Keratinocyte (primary cell): ENCODE measurements at regions not wholly inside any gene's neighbourhood (a gene's known extent, or its start where the extent isn't known, plus 50 kb on each side); places are given as distances from the start of the nearest gene placed in this dataset.
"Not testable (repeated sequence)": the region's sequence is repeated elsewhere in the genome, so short reads cannot be mapped to it uniquely, and the experiment has no call there.

Experiments
- DNase-seq: peaks from one replicate; pipeline ENCODE4 v3.0.0-alpha.2; 2011; ENCODE audit warnings: low read depth, missing footprints, low spot score
- FAIRE-seq: peaks from 2 replicates; lab custom pipeline; 2011; peaks lifted over from hg19 to GRCh38; lab: Jason Lieb, UNC
- H2AFZ ChIP-seq: 2 replicates; pipeline ENCODE4 v1.6.0; 2012; ENCODE audit warnings: low read length, control low read depth, inconsistent platforms; ENCODE audit not compliant: control insufficient read depth
- H3K27ac ChIP-seq: 2 replicates; pipeline ENCODE4 v1.5.1; 2011; ENCODE audit warnings: low read length; ENCODE audit not compliant: control insufficient read depth, insufficient read depth
- H3K27me3 ChIP-seq: 3 replicates; pipeline ENCODE4 v1.6.0; 2011; ENCODE audit warnings: low read length; ENCODE audit not compliant: control insufficient read depth, insufficient read depth; ENCODE audit errors: extremely low read depth
- H3K36me3 ChIP-seq, 2 experiments: 2 replicates in 1 of 2; 3 replicates in 1 of 2; pipeline ENCODE4 v1.5.1; 2011; ENCODE audit warnings: low read length in 2 of 2, mild to moderate bottlenecking in 1 of 2; ENCODE audit not compliant: control insufficient read depth in 2 of 2, insufficient read depth in 2 of 2; ENCODE audit errors: extremely low read depth in 1 of 2
- H3K4me1 ChIP-seq: 3 replicates; pipeline ENCODE4 v1.5.1; 2011; ENCODE audit warnings: low read length; ENCODE audit not compliant: control insufficient read depth, insufficient read depth; ENCODE audit errors: extremely low read depth
- H3K4me2 ChIP-seq: 3 replicates; pipeline ENCODE4 v1.6.0; 2011; ENCODE audit warnings: low read depth, low read length; ENCODE audit not compliant: control insufficient read depth, insufficient read depth; ENCODE audit errors: extremely low read depth
- H3K4me3 ChIP-seq, 3 experiments: fragments of 200-600 bp in 1 of 3; sonication (generic) in 1 of 3; 2 replicates in 2 of 3; 3 replicates in 1 of 3; pipeline ENCODE4 v1.5.1; 2011 to 2016; ENCODE audit warnings: low read length in 3 of 3, mild to moderate bottlenecking in 3 of 3, control low read depth in 2 of 3, inconsistent platforms in 1 of 3, low read depth in 1 of 3, mixed read lengths in 1 of 3, mixed run types in 1 of 3, moderate library complexity in 1 of 3; ENCODE audit not compliant: control insufficient read depth in 2 of 3, insufficient read depth in 2 of 3; ENCODE audit errors: extremely low read depth in 1 of 3
- H3K79me2 ChIP-seq: 2 replicates; pipeline ENCODE4 v1.6.0; 2012; ENCODE audit warnings: low read length; ENCODE audit not compliant: control insufficient read depth, insufficient read depth
- H3K9ac ChIP-seq: 3 replicates; pipeline ENCODE4 v1.6.0; 2011; ENCODE audit warnings: low read length; ENCODE audit not compliant: control insufficient read depth, insufficient read depth; ENCODE audit errors: extremely low read depth
- H3K9me1 ChIP-seq: 3 replicates; pipeline ENCODE4 v1.6.0; 2011; ENCODE audit warnings: low read length; ENCODE audit not compliant: control insufficient read depth, insufficient read depth; ENCODE audit errors: extremely low read depth
- H3K9me3 ChIP-seq: 2 replicates; pipeline ENCODE4 v1.5.1; 2012; ENCODE audit warnings: low read depth, low read length; ENCODE audit not compliant: control insufficient read depth
- H4K20me1 ChIP-seq: 3 replicates; pipeline ENCODE4 v1.6.0; 2011; ENCODE audit warnings: low read length; ENCODE audit not compliant: control insufficient read depth, insufficient read depth; ENCODE audit errors: extremely low read depth
- EZH2 ChIP-seq: IDR thresholded peaks from one replicate; pipeline ENCODE4 v1.6.1; 2012; ENCODE audit warnings: inconsistent platforms, mild to moderate bottlenecking, low read length, moderate library complexity
- dilution Hi-C: fragments of 300-500 bp; cut with MboI; formaldehyde crosslinking; loops from one replicate; pipeline ENCODE4 v1.7.0; 2020; ENCODE audit warnings: low sequenced_read_pairs; ENCODE audit not compliant: extremely low pct_ligation_motif_present
- TF ChIP-seq, protein P1 (sequence below), 3 experiments: IDR thresholded peaks in 1 of 3; conservative IDR thresholded peaks in 1 of 3; optimal IDR thresholded peaks in 1 of 3; 2 replicates in 2 of 3; 3 replicates in 1 of 3; pipeline versions ENCODE3 to v1.5.1; 2011; ENCODE audit warnings: low read length in 3 of 3, mild to moderate bottlenecking in 3 of 3, moderate library complexity in 2 of 3, control low read depth in 1 of 3, inconsistent platforms in 1 of 3; ENCODE audit not compliant: insufficient read depth in 2 of 3; ENCODE audit errors: extremely low read depth in 1 of 3

DNA sequence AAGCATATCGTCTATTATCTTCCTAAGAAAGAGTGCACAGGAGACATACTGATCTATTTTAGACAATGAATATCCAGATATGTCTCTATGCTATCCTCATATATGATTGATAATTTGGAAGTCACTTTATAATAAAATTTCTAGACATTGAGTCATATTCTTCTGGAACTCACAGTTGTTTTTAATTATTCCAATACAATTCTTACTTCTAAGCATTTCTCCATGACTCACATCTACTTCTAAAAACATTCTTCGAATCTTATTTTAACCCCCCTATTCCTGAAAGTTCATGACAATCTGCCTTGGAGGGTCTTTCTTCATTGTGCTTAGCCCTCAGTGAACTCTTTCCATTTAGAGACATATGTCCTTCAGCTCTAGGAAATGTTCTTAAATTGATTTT, 368.1 kb downstream of the MDFIC start:
- H2AFZ ChIP-seq: no peak overlapping the region
- H3K9ac ChIP-seq: no peak overlapping the region
- H3K4me1 ChIP-seq: no peaks in the 10 kb centered on the region
- no peaks in the 10 kb centered on the region for H4K20me1 ChIP-seq
- no peak overlapping the region for H3K27ac ChIP-seq
- TF ChIP-seq EZH2: no peak
- TF ChIP-seq, protein P1, sequence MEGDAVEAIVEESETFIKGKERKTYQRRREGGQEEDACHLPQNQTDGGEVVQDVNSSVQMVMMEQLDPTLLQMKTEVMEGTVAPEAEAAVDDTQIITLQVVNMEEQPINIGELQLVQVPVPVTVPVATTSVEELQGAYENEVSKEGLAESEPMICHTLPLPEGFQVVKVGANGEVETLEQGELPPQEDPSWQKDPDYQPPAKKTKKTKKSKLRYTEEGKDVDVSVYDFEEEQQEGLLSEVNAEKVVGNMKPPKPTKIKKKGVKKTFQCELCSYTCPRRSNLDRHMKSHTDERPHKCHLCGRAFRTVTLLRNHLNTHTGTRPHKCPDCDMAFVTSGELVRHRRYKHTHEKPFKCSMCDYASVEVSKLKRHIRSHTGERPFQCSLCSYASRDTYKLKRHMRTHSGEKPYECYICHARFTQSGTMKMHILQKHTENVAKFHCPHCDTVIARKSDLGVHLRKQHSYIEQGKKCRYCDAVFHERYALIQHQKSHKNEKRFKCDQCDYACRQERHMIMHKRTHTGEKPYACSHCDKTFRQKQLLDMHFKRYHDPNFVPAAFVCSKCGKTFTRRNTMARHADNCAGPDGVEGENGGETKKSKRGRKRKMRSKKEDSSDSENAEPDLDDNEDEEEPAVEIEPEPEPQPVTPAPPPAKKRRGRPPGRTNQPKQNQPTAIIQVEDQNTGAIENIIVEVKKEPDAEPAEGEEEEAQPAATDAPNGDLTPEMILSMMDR (optimal IDR thresholded peaks at IDR 0.05 in 1 of 3, IDR thresholded peaks at IDR 0.05 in 1 of 3, conservative IDR thresholded peaks at IDR 0.05 in 1 of 3; ENCODE audit: extremely low read depth in 1 of 3, insufficient read depth in 2 of 3, low read length in 3 of 3): no peak
- no peaks in the 10 kb centered on the region for H3K27me3 ChIP-seq
- no peaks in the 10 kb centered on the region for H3K9me3 ChIP-seq
- FAIRE-seq (no peak), DNase-seq (no peak)
- H3K4me2 ChIP-seq: no peak overlapping the region
- no peaks in the 10 kb centered on the region for H3K79me2 ChIP-seq
- H3K4me3 ChIP-seq: no peak overlapping the region
- H3K36me3 ChIP-seq: no peaks in the 10 kb centered on the region
- H3K9me1 ChIP-seq: no peaks in the 10 kb centered on the region
- dilution Hi-C loops: no loop called here

DNA sequence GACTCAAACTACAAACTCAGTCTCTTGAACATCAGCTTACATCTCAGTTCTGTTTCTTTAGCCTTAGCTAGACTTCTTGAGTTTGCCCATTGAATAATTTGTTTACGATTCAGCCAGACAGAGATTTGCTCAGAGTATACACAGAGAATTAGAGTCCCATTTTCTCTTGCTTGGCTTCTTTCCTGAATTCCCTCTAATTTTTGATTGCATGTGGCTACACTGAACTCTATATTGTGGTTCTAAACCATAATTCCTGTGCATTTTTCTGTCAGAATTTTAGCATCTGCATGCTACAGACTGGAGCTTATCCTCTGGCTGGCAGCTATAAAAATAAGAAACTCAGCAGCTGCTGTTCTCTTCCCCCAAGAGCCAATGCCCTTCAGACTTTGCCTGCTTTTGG, 354.9 kb downstream of the MDFIC start:
- H3K9me1 ChIP-seq: no peaks in the 10 kb centered on the region
- H3K9me3 ChIP-seq: no peaks in the 10 kb centered on the region
- DNase-seq (no peak), FAIRE-seq (no peak)
- no peaks in the 10 kb centered on the region for H4K20me1 ChIP-seq
- H3K4me2 ChIP-seq: no peak overlapping the region
- dilution Hi-C loops: no loop called here
- H3K27ac ChIP-seq: no peak overlapping the region
- no peaks in the 10 kb centered on the region for H3K27me3 ChIP-seq
- H3K36me3 ChIP-seq: no peaks in the 10 kb centered on the region
- H2AFZ ChIP-seq: no peak overlapping the region
- H3K4me3 ChIP-seq: no peak overlapping the region
- TF ChIP-seq, protein P1 (optimal IDR thresholded peaks at IDR 0.05 in 1 of 3, IDR thresholded peaks at IDR 0.05 in 1 of 3, conservative IDR thresholded peaks at IDR 0.05 in 1 of 3; ENCODE audit: extremely low read depth in 1 of 3, insufficient read depth in 2 of 3, low read length in 3 of 3): no peak
- no peak for TF ChIP-seq EZH2
- H3K9ac ChIP-seq: no peak overlapping the region
- H3K4me1 ChIP-seq: no peaks in the 10 kb centered on the region
- H3K79me2 ChIP-seq: no peaks in the 10 kb centered on the region

DNA sequence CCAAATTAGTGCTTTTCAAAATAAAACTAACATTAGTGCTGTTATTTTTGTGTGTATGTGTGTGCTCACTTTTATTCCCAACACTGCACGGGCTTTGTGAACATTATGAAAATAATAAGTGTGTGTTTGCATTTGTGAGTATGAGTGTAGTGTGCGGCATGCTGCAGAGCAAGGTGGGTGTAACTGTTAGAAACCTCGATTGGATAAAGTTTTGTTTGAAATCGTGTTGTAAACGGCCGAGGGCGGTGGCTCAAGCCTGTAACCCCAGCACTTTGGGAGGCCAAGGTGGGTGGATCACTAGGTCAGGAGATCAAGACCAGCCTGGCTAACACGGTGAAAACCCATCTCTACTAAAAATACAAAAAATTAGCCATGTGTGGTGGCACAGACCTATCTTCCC, 352.0 kb downstream of the MDFIC start:
- H3K9ac ChIP-seq, H3K9me1 ChIP-seq, dilution Hi-C loops, FAIRE-seq, H3K27me3 ChIP-seq, H4K20me1 ChIP-seq, H2AFZ ChIP-seq, H3K4me2 ChIP-seq, H3K79me2 ChIP-seq, H3K4me3 ChIP-seq, H3K4me1 ChIP-seq, H3K9me3 ChIP-seq, DNase-seq, H3K36me3 ChIP-seq, H3K27ac ChIP-seq: not testable (repeated sequence)
